Muscle of leg (tissue), 3 donors: ENCODE measurements at regions not wholly inside any gene's neighbourhood (a gene's known extent, or its start where the extent isn't known, plus 50 kb on each side); places are given as distances from the start of the nearest gene placed in this dataset.

Experiments used
- DNase-seq: peaks from one replicate; pipeline ENCODE4 v3.0.0; 2013
- H3K27ac ChIP-seq: one replicate; pipeline ENCODE4 v1.5.1; 2013; ENCODE audit warnings: mild to moderate bottlenecking, low read length, control low read depth
- H3K27me3 ChIP-seq: one replicate; pipeline ENCODE4 v1.6.1; 2013; ENCODE audit warnings: low read length; ENCODE audit not compliant: control insufficient read depth, insufficient read depth
- H3K36me3 ChIP-seq: one replicate; pipeline ENCODE4 v1.6.1; 2013; ENCODE audit warnings: low read length; ENCODE audit not compliant: control insufficient read depth, insufficient read depth
- H3K4me1 ChIP-seq: one replicate; pipeline ENCODE4 v1.6.1; 2013; ENCODE audit warnings: low read length; ENCODE audit not compliant: control insufficient read depth, insufficient read depth
- H3K4me3 ChIP-seq: one replicate; pipeline ENCODE4 v1.5.1; 2013; ENCODE audit warnings: low read length, control low read depth
- H3K9me3 ChIP-seq: replicated peaks from 2 replicates; pipeline ENCODE4 v1.6.1; 2013; ENCODE audit warnings: low read depth, low read length; ENCODE audit not compliant: control insufficient read depth
- WGBS: methylation state at CpG from one replicate; pipeline ENCODE4 v1.1.5; 2013; ENCODE audit warnings: missing lambda C conversion rate; ENCODE audit not compliant: insufficient coverage; 5-methylcytosine and 5-hydroxymethylcytosine counted together

- Histone ChIP-seq H3K4me3 (no peak overlapping the region), H3K27me3 (no peaks in the 10 kb centered on the region), H3K9me3 (peaks cover 2% of the 10 kb centered on the region), H3K36me3 (no peaks in the 10 kb centered on the region), H3K27ac (no peak overlapping the region), H3K4me1 (peaks cover 2% of the 10 kb centered on the region)
- no CpG with 5 or more reads among the region's 2 CpGs for WGBS
- no peak for DNase-seq
These were observed 332.6 kb upstream of the CHORDC1 start for GRCh38 chr11:90555477-90555876.

DNA sequence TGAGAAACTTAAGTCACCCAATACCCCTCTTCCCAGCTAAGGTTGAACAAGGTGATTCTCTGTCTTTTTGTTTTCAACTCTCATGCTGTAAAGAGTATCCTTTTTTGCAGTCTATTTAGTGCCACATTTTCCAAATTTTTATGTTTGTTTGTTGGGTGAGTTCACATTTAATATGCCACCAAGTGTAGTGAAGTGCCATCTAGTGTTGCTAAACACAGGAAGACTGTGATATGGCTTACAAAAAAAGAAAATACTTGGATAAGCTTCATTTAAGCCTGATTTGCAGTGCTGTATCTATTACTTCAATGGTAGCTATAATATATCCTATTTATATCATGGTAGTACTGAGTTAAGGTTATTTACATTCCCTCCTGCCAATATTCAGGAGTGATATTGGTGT is 319.2 kb upstream of the CHORDC1 start:
- no peak overlapping the region for H3K4me3 ChIP-seq
- no peaks in the 10 kb centered on the region for H3K9me3 ChIP-seq
- H3K36me3 ChIP-seq: no peaks in the 10 kb centered on the region
- H3K4me1 ChIP-seq: no peaks in the 10 kb centered on the region
- DNase-seq: no peak
- no peak overlapping the region for H3K27ac ChIP-seq
- H3K27me3 ChIP-seq: no peaks in the 10 kb centered on the region

GRCh38 chr11:90536301-90536700 is 313.5 kb upstream of the CHORDC1 start:
- Histone ChIP-seq H3K27ac (no peak overlapping the region), H3K4me1 (no peaks in the 10 kb centered on the region), H3K4me3 (no peak overlapping the region), H3K27me3 (no peaks in the 10 kb centered on the region), H3K36me3 (no peaks in the 10 kb centered on the region), H3K9me3 (no peaks in the 10 kb centered on the region)
- no peak for DNase-seq
- WGBS: no CpG with 5 or more reads among the region's 3 CpGs

- H3K4me3 ChIP-seq: no peak overlapping the region
- H3K36me3 ChIP-seq: no peaks in the 10 kb centered on the region
- H3K27me3 ChIP-seq: no peaks in the 10 kb centered on the region
- DNase-seq: no peak
- H3K9me3 ChIP-seq: no peaks in the 10 kb centered on the region
- no peak overlapping the region for H3K27ac ChIP-seq
- H3K4me1 ChIP-seq: no peaks in the 10 kb centered on the region
These were observed 309.3 kb upstream of the CHORDC1 start for GRCh38 chr11:90532125-90532524.

DNA sequence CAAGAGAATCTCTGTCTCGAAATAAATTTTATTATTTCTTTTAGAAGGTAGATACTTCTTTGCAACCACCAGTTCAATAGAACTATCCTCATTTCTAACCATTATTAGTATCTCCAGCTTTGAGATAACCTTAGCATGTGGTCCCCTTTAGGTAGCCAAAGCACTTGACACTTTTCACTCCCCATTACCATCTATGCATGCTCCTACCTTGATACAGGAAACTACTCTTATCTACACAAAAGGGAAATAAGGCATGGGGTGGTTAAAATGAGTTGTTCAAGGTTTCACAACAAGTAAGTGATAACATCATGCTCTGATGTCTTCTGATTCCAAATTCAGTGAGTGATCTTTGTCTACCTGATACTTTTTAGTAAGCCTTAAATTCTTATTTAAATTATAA is 308.2 kb upstream of the CHORDC1 start:
- Histone ChIP-seq H3K27me3 (no peaks in the 10 kb centered on the region), H3K27ac (no peak overlapping the region), H3K4me3 (no peak overlapping the region), H3K9me3 (no peaks in the 10 kb centered on the region), H3K36me3 (no peaks in the 10 kb centered on the region), H3K4me1 (no peaks in the 10 kb centered on the region)
- no peak for DNase-seq
- no CpG with 5 or more reads among the region's 1 CpG for WGBS

- WGBS: no CpG with 5 or more reads among the region's 1 CpG
- no peaks in the 10 kb centered on the region for H3K27me3 ChIP-seq
These were observed 303.1 kb upstream of the CHORDC1 start for GRCh38 chr11:90525962-90526361.

DNA sequence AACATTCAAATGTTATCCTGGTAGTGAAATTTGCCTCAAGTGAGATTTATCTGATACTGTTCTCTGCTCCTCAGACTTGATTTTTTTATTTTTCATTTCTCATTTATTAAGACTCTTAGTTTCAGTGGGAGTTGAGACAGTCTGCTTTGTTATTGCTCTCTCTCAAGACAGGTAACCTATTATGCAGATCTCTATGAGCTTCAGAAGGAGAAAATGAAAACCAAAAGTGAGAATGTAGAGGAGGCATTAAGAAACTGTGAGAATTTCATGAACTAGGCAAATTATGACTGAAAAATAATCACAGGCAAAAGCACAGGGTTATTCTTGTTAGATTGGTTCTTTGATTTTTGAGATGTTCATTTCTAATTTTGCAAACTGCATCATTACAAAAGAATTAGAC is 290.0 kb upstream of the CHORDC1 start:
- H3K9me3 ChIP-seq: no peaks in the 10 kb centered on the region
- H3K4me3 ChIP-seq: no peak overlapping the region

More at GRCh38 chr11:90525962-90526361, 303.1 kb upstream of the CHORDC1 start:
- H3K4me1 ChIP-seq: no peaks in the 10 kb centered on the region
- no peaks in the 10 kb centered on the region for H3K9me3 ChIP-seq
- no peak for DNase-seq
- H3K36me3 ChIP-seq: no peaks in the 10 kb centered on the region
- no peak overlapping the region for H3K27ac ChIP-seq
- H3K4me3 ChIP-seq: no peak overlapping the region

GRCh38 chr11:90510839-90511238 is 288.0 kb upstream of the CHORDC1 start:
- Histone ChIP-seq H3K4me3 (no peak overlapping the region), H3K36me3 (no peaks in the 10 kb centered on the region), H3K4me1 (no peaks in the 10 kb centered on the region), H3K9me3 (no peaks in the 10 kb centered on the region), H3K27ac (no peak overlapping the region), H3K27me3 (no peaks in the 10 kb centered on the region)
- no peak for DNase-seq
- WGBS: 81% methylated on average over 4 of the region's 5 CpGs

More for the DNA sequence above, 290.0 kb upstream of the CHORDC1 start:
- no peak for DNase-seq
- H3K27ac ChIP-seq: no peak overlapping the region
- H3K4me1 ChIP-seq: no peaks in the 10 kb centered on the region
- no peaks in the 10 kb centered on the region for H3K36me3 ChIP-seq
- H3K27me3 ChIP-seq: no peaks in the 10 kb centered on the region

DNA sequence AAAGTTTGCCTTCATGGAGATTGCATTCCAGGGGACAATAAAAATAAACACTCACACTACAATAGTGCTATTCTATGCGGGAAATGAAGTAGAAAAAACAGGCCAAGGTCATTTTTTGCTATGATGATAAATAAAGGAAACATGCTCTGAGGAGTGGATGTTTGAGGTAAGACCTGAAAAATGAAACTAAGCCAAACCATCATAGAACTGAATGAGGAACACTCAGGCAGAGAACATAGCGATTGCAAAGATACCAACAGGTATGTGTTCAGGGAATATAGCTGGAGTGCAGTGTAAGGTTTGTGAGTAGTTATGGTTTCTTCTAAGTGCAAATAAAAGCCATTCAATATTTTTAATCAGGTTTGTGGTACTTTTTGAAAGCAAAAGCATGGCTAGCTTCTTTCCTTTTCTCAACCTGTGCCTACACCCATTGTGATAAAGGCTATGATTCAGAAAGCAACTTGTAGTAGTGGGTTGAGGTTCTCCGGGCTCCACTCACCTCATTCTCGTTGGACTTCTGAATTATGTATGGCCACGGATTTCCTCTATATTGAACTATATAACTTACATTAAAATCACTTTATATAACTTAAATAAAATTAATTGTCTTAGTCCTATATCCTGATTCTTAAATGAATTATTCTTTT is 278.2 kb upstream of the CHORDC1 start:
- Histone ChIP-seq H3K36me3 (no peaks in the 10 kb centered on the region), H3K4me3 (no peak overlapping the region), H3K4me1 (no peaks in the 10 kb centered on the region), H3K27me3 (no peaks in the 10 kb centered on the region), H3K9me3 (peaks cover 2% of the 10 kb centered on the region), H3K27ac (no peak overlapping the region)
- DNase-seq: no peak
- WGBS: no CpG with 5 or more reads among the region's 5 CpGs

DNA sequence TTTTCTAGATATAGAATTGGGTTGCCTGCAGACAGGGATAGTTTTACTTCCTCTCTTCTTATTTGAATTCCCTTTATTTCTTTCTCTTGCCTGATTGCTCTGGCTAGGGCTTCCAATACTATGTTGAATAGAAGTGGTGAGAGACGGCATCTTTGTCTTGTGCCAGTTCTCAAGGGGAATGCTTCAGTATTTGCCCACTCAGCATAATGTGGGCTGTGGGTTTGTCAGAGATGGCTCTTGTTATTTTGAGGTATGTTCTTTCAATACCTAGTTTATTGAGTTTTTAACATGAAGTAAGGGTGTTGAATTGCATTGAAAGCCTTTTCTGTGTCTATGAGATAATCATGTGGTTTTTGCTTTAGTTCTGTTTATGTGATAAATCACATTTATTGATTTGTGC is 273.9 kb upstream of the CHORDC1 start:
- Histone ChIP-seq H3K4me1 (no peaks in the 10 kb centered on the region), H3K27me3 (no peaks in the 10 kb centered on the region), H3K27ac (no peak overlapping the region), H3K4me3 (no peak overlapping the region), H3K36me3 (no peaks in the 10 kb centered on the region), H3K9me3 (peaks cover 4% of the 10 kb centered on the region)
- no peak for DNase-seq
- no CpG with 5 or more reads among the region's 1 CpG for WGBS

- Histone ChIP-seq H3K4me3 (no peak overlapping the region), H3K27me3 (no peaks in the 10 kb centered on the region), H3K36me3 (no peaks in the 10 kb centered on the region), H3K4me1 (no peaks in the 10 kb centered on the region), H3K9me3 (peaks cover 4% of the 10 kb centered on the region), H3K27ac (no peak overlapping the region)
- no peak for DNase-seq
These were observed 270.5 kb upstream of the CHORDC1 start for GRCh38 chr11:90493379-90493778.
